ENCODE measurements at regions not wholly inside any gene's neighbourhood (a gene's known extent, or its start where the extent isn't known, plus 50 kb on each side); places are given as distances from the start of the nearest gene placed in this dataset.

- TF ChIP-seq ZNF274 (IDR thresholded peaks at IDR 0.05; ENCODE audit: low read length) (no peak), ZNF274 (tag by site-specific recombination; IDR thresholded peaks at IDR 0.05; ENCODE audit: borderline replicate concordance) (no peak)
Measured at GRCh38 chr18:56175330-56176001, 462.9 kb downstream of the TXNL1 start (continued).

- no peaks in the 10 kb centered on the region for H3K4me1 ChIP-seq (ENCODE audit: control insufficient read depth, insufficient read depth, low read length)
- CTCF ChIA-PET = no interaction called here
- H3K27ac ChIP-seq (ENCODE audit: extremely low read depth, low read depth, low read length) = no peak overlapping the region
- H3K4me3 ChIP-seq (ENCODE audit: low read depth, low read length) = no peak overlapping the region
- POLR2A ChIA-PET = no interaction called here
- H3K36me3 ChIP-seq (ENCODE audit: control insufficient read depth in 2 of 2, insufficient read depth in 1 of 2, low read length in 2 of 2) = no peaks in the 10 kb centered on the region
- H3K9me3 ChIP-seq (ENCODE audit: control insufficient read depth, insufficient read depth, low read depth, low read length) = no peaks in the 10 kb centered on the region
- TF ChIP-seq ZNF248 (tag by site-specific recombination; IDR thresholded peaks at IDR 0.05) (no peak), ZNF426 (tag by site-specific recombination; IDR thresholded peaks at IDR 0.05) (no peak), ZNF792 (tag by site-specific recombination; IDR thresholded peaks at IDR 0.05) (no peak), ZNF664 (tag by site-specific recombination; IDR thresholded peaks at IDR 0.05) (no peak), ZNF214 (tag by site-specific recombination; IDR thresholded peaks at IDR 0.05; ENCODE audit: borderline replicate concordance) (no peak), ZNF221 (tag by site-specific recombination; IDR thresholded peaks at IDR 0.05; ENCODE audit: borderline replicate concordance) (no peak), ZBTB6 (tag by site-specific recombination; IDR thresholded peaks at IDR 0.05) (no peak), ZNF529 (tag by site-specific recombination; IDR thresholded peaks at IDR 0.05; ENCODE audit: insufficient replicate concordance) (no peak), SP7 (tag by site-specific recombination; IDR thresholded peaks at IDR 0.05) (no peak), GLIS2 (tag by site-specific recombination; IDR thresholded peaks at IDR 0.05) (no peak), ZSCAN30 (tag by site-specific recombination; IDR thresholded peaks at IDR 0.05) (no peak), ZNF2 (tag by site-specific recombination; IDR thresholded peaks at IDR 0.05) (no peak), KLF10 (tag by site-specific recombination; IDR thresholded peaks at IDR 0.05) (no peak), FEZF1 (tag by site-specific recombination; IDR thresholded peaks at IDR 0.05) (no peak), ZNF302 (tag by site-specific recombination; IDR thresholded peaks at IDR 0.05; ENCODE audit: low read depth) (no peak), ZIC2 (tag by site-specific recombination; IDR thresholded peaks at IDR 0.05) (no peak)
- TF ChIP-seq, protein P1, sequence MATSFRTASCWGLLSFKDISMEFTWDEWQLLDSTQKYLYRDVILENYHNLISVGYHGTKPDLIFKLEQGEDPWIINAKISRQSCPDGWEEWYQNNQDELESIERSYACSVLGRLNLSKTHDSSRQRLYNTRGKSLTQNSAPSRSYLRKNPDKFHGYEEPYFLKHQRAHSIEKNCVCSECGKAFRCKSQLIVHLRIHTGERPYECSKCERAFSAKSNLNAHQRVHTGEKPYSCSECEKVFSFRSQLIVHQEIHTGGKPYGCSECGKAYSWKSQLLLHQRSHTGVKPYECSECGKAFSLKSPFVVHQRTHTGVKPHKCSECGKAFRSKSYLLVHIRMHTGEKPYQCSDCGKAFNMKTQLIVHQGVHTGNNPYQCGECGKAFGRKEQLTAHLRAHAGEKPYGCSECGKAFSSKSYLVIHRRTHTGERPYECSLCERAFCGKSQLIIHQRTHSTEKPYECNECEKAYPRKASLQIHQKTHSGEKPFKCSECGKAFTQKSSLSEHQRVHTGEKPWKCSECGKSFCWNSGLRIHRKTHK (tag by site-specific recombination; IDR thresholded peaks at IDR 0.05) = no peak
- TF ChIP-seq, protein P2, sequence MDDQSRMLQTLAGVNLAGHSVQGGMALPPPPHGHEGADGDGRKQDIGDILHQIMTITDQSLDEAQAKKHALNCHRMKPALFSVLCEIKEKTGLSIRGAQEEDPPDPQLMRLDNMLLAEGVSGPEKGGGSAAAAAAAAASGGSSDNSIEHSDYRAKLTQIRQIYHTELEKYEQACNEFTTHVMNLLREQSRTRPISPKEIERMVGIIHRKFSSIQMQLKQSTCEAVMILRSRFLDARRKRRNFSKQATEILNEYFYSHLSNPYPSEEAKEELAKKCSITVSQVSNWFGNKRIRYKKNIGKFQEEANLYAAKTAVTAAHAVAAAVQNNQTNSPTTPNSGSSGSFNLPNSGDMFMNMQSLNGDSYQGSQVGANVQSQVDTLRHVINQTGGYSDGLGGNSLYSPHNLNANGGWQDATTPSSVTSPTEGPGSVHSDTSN (CRISPR knock-in tag; IDR thresholded peaks at IDR 0.05) = no peak
- TF ChIP-seq, protein P3, sequence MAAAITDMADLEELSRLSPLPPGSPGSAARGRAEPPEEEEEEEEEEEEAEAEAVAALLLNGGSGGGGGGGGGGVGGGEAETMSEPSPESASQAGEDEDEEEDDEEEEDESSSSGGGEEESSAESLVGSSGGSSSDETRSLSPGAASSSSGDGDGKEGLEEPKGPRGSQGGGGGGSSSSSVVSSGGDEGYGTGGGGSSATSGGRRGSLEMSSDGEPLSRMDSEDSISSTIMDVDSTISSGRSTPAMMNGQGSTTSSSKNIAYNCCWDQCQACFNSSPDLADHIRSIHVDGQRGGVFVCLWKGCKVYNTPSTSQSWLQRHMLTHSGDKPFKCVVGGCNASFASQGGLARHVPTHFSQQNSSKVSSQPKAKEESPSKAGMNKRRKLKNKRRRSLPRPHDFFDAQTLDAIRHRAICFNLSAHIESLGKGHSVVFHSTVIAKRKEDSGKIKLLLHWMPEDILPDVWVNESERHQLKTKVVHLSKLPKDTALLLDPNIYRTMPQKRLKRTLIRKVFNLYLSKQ (tag by site-specific recombination; IDR thresholded peaks at IDR 0.05; ENCODE audit: borderline replicate concordance) = no peak
- TF ChIP-seq, protein P4, sequence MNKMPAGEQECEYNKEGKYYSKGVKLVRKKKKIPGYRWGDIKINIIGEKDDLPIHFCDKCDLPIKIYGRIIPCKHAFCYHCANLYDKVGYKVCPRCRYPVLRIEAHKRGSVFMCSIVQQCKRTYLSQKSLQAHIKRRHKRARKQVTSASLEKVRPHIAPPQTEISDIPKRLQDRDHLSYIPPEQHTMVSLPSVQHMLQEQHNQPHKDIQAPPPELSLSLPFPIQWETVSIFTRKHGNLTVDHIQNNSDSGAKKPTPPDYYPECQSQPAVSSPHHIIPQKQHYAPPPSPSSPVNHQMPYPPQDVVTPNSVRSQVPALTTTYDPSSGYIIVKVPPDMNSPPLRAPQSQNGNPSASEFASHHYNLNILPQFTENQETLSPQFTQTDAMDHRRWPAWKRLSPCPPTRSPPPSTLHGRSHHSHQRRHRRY (tag by site-specific recombination; IDR thresholded peaks at IDR 0.05) = no peak
Measured at GRCh38 chr18:56173542-56174220, 464.7 kb downstream of the TXNL1 start.
